ENCODE measurements at regions not wholly inside any gene's neighbourhood (a gene's known extent, or its start where the extent isn't known, plus 50 kb on each side); places are given as distances from the start of the nearest gene placed in this dataset.

DNA sequence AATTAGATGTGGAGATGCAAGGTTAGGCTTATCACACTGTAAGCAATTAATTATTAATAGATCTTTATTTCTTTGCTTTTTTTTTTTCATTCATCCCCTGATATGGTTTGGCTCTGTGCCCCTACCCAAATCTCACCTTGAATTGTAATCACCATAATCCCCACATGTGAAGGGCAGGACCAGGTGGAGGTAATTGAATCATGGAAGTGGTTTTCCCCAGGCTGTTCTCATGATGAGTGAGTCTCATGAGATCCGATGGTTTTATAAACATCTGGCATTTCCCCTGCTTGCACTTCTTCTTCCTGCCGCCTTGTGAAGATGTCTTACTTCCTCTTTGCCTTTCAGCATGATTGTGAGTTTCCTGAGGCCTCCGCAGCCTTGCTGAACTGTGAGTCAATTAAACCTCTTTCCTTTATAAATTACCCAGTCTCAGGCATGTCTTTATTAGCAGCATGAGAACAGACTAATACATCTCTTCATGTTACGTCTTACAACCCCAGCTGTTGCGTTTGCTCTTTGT lies 333.8 kb downstream of the CDH26 start:
- Histone ChIP-seq H3K4me1 (ENCODE audit: insufficient read depth, low read length) (no peaks in the 10 kb centered on the region), H3K27ac (ENCODE audit: low read length) (no peak overlapping the region), H2AFZ (ENCODE audit: low read length) (no peak overlapping the region), H3K9me2 (replicated peaks; ENCODE audit: low read length) (no peaks in the 10 kb centered on the region), H3K9me3 (ENCODE audit: low read length) (peaks cover 14% of the 10 kb centered on the region), H3K9ac (ENCODE audit: low read length) (no peak overlapping the region), H4K20me1 (ENCODE audit: low read length) (no peaks in the 10 kb centered on the region), H3K36me3 (ENCODE audit: low read depth, low read length) (no peaks in the 10 kb centered on the region), H3F3A (ENCODE audit: low read length, unreplicated experiment) (no peaks in the 10 kb centered on the region), H3K79me2 (ENCODE audit: low read length) (no peaks in the 10 kb centered on the region), H3K4me2 (ENCODE audit: low read length) (no peak overlapping the region), H3K4me3 (ENCODE audit: low read length) (no peak overlapping the region), H3K27me3 (ENCODE audit: low read length) (no peaks in the 10 kb centered on the region)
- ChIA-PET CTCF (no interaction called here), POLR2A (ENCODE audit: unreplicated experiment) (no interaction called here)
- TF ChIP-seq CTCF (conservative IDR thresholded peaks at IDR 0.05; ENCODE audit: low read depth, low read length), result no peak
- TF ChIP-seq EZH2phosphoT487 (IDR thresholded peaks at IDR 0.05; ENCODE audit: borderline replicate concordance, low read length), result no peak
- no peak for TF ChIP-seq EZH2 (IDR thresholded peaks at IDR 0.05; ENCODE audit: low read length, unreplicated experiment)
- BruUV-seq (replicated peaks), result no TSS peak
- ATAC-seq (no peak), DNase-seq (no peak)
- intact Hi-C loops (cut with micrococcal nuclease), result no loop called here

GRCh38 chr20:60294632-60295031 lies 336.4 kb downstream of the CDH26 start:
- BruUV-seq (replicated peaks), result no TSS peak

More at GRCh38 chr20:60294632-60295031, 336.4 kb downstream of the CDH26 start:
- POLR2A ChIA-PET (ENCODE audit: unreplicated experiment), result no interaction called here
- H4K20me1 ChIP-seq (ENCODE audit: low read length), result no peaks in the 10 kb centered on the region
- H3K9me3 ChIP-seq (ENCODE audit: low read length), result no peaks in the 10 kb centered on the region; the same call in 1 of the 2 replicates
- intact Hi-C loops (cut with micrococcal nuclease), result no loop called here
- no peak overlapping the region for H3K4me2 ChIP-seq (ENCODE audit: low read length)
- ATAC-seq (no peak), DNase-seq (no peak)
- H3K9me2 ChIP-seq (replicated peaks; ENCODE audit: low read length), result no peaks in the 10 kb centered on the region
- no peaks in the 10 kb centered on the region for H3K79me2 ChIP-seq (ENCODE audit: low read length)
- peaks cover 8% of the 10 kb centered on the region; the same call in 1 of the 2 replicates for H3K27me3 ChIP-seq (ENCODE audit: low read length)
- H3K36me3 ChIP-seq (ENCODE audit: low read depth, low read length), result no peaks in the 10 kb centered on the region
- CTCF ChIA-PET, result no interaction called here
- no peak overlapping the region for H3K9ac ChIP-seq (ENCODE audit: low read length)
- H3K4me3 ChIP-seq (ENCODE audit: low read length), result no peak overlapping the region
- TF ChIP-seq EZH2phosphoT487 (IDR thresholded peaks at IDR 0.05; ENCODE audit: borderline replicate concordance, low read length), result no peak
- no peak for TF ChIP-seq CTCF (conservative IDR thresholded peaks at IDR 0.05; ENCODE audit: low read depth, low read length)
- no peak overlapping the region for H2AFZ ChIP-seq (ENCODE audit: low read length)
- no peaks in the 10 kb centered on the region for H3K4me1 ChIP-seq (ENCODE audit: insufficient read depth, low read length)
- H3F3A ChIP-seq (ENCODE audit: low read length, unreplicated experiment), result no peaks in the 10 kb centered on the region
- no peak overlapping the region for H3K27ac ChIP-seq (ENCODE audit: low read length)
